ENCODE measurements at regions not wholly inside any gene's neighbourhood (a gene's known extent, or its start where the extent isn't known, plus 50 kb on each side); places are given as distances from the start of the nearest gene placed in this dataset.

GRCh38 chr1:199096591-199096990 lies 457.8 kb downstream of the PTPRC start (continued):
- TF ChIP-seq USF2 (IDR thresholded peaks at IDR 0.05; ENCODE audit: low read depth, low read length), result no peak
- TF ChIP-seq USF2 (CRISPR knock-in tag; IDR thresholded peaks at IDR 0.05; ENCODE audit: borderline replicate concordance), result no peak
- no peak for TF ChIP-seq E2F5 (CRISPR knock-in tag; conservative IDR thresholded peaks at IDR 0.05)
- no peak for TF ChIP-seq CEBPB (IDR thresholded peaks at IDR 0.05; ENCODE audit: borderline replicate concordance, low read depth, low read length)
- no peak for TF ChIP-seq PLRG1 (conservative IDR thresholded peaks at IDR 0.05)

GRCh38 chr1:199098468-199098867 lies 459.6 kb downstream of the PTPRC start:
- Histone ChIP-seq H3K36me3 (replicated peaks in 1 of 2; ENCODE audit: control insufficient read depth in 1 of 2, insufficient read depth in 2 of 2, low read length in 2 of 2) (no peaks in the 10 kb centered on the region), H4K20me1 (ENCODE audit: insufficient read depth, low read length) (no peaks in the 10 kb centered on the region), H3K79me2 (ENCODE audit: insufficient read depth, low read length) (no peaks in the 10 kb centered on the region), H3K27ac (ENCODE audit: extremely low read length, insufficient read depth, low read length) (no peak overlapping the region), H3K9ac (ENCODE audit: insufficient read depth, low read depth, low read length) (no peak overlapping the region), H3K27me3 (ENCODE audit: control insufficient read depth in 1 of 2, insufficient read depth in 2 of 2, low read length in 2 of 2) (no peaks in the 10 kb centered on the region), H3K9me3 (ENCODE audit: low read length) (no peaks in the 10 kb centered on the region), H3K4me3 (replicated peaks in 1 of 3; ENCODE audit: insufficient read depth in 1 of 3, low read depth in 2 of 3, low read length in 3 of 3) (no peak overlapping the region), H3K4me1 (ENCODE audit: insufficient read depth, low read length) (no peaks in the 10 kb centered on the region), H3K4me2 (ENCODE audit: low read depth, low read length) (no peak overlapping the region), H2AFZ (ENCODE audit: low read length) (no peak overlapping the region)
- ChIA-PET POLR2A (no interaction called here), CTCF (ENCODE audit: low intra/inter-chr PET ratio, low total read pairs) (no interaction called here)
- FAIRE-seq (no peak), ATAC-seq (no peak), DNase-seq (ENCODE audit: low spot score) (no peak)
- BruUV-seq (replicated peaks), result no TSS peak
- intact Hi-C loops (cut with micrococcal nuclease; ENCODE audit: unreplicated experiment), result no loop called here
- in situ Hi-C loops (cut with HindIII; ENCODE audit: extremely low pct_ligation_motif_present, low pct_unique_long_range_greater_than_20kb), result no loop called here
- 1% methylated on average over 5 of the region's 5 CpGs for WGBS (ENCODE audit: low lambda C conversion rate)
- TF ChIP-seq ZFP62 (CRISPR knock-in tag; IDR thresholded peaks at IDR 0.05), result no peak
- TF ChIP-seq ZNF556 (CRISPR knock-in tag; IDR thresholded peaks at IDR 0.05; ENCODE audit: borderline replicate concordance), result no peak
- no peak for TF ChIP-seq SNAI1 (CRISPR knock-in tag; IDR thresholded peaks at IDR 0.05; ENCODE audit: borderline replicate concordance)
- no peak for TF ChIP-seq NFE2L1 (CRISPR knock-in tag; IDR thresholded peaks at IDR 0.05; ENCODE audit: borderline replicate concordance)
- TF ChIP-seq ZNF576 (CRISPR knock-in tag; IDR thresholded peaks at IDR 0.05), result no peak
- TF ChIP-seq CHD4 (IDR thresholded peaks at IDR 0.05; ENCODE audit: borderline replicate concordance, low read length), result no peak
- TF ChIP-seq MAZ (IDR thresholded peaks at IDR 0.05; ENCODE audit: borderline replicate concordance, low read depth, low read length), result no peak
- TF ChIP-seq MAZ (CRISPR knock-in tag; IDR thresholded peaks at IDR 0.05; ENCODE audit: low read depth), result no peak
- TF ChIP-seq MXD4 (CRISPR knock-in tag; IDR thresholded peaks at IDR 0.05), result no peak
- no peak for TF ChIP-seq ZNF615 (CRISPR knock-in tag; IDR thresholded peaks at IDR 0.05; ENCODE audit: borderline replicate concordance)
- TF ChIP-seq SP4 (CRISPR knock-in tag; IDR thresholded peaks at IDR 0.05), result no peak
- TF ChIP-seq CEBPB (IDR thresholded peaks at IDR 0.05; ENCODE audit: borderline replicate concordance, low read depth, low read length), result no peak
- no peak for TF ChIP-seq ZBTB25 (CRISPR knock-in tag; IDR thresholded peaks at IDR 0.05)
- TF ChIP-seq KLF12 (CRISPR knock-in tag; IDR thresholded peaks at IDR 0.05; ENCODE audit: borderline replicate concordance), result no peak
- no peak for TF ChIP-seq RBM39 (IDR thresholded peaks at IDR 0.05; ENCODE audit: low read depth, low read length, poor library complexity, severe bottlenecking)
- TF ChIP-seq NFE2L2 (IDR thresholded peaks at IDR 0.05; ENCODE audit: low read length), result no peak
- no peak for TF ChIP-seq RCOR2 (CRISPR knock-in tag; IDR thresholded peaks at IDR 0.05)
- no peak for TF ChIP-seq ZNF75D (CRISPR knock-in tag; IDR thresholded peaks at IDR 0.05; ENCODE audit: borderline replicate concordance)
